ENCODE measurements at regions not wholly inside any gene's neighbourhood (a gene's known extent, or its start where the extent isn't known, plus 50 kb on each side); places are given as distances from the start of the nearest gene placed in this dataset.

DNA sequence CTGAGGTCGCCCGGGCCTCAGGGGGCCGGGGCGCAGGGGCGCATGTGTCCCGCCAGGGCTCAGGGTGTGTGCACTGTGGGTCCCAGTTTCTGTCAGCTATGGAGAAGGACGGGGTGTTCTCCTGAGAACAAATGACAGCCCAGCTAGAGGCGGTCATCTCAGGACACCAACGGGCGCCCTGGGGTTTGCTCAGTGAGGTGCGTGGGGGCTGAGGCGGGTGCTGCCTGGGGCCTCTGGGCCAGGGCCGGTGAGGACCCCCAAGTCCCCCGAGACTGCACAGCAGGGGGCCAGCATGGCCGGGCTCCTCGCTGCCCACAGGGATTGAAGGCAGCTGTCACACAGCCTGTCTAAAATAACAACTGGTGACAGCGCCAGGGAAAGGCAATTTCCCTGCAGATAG lies 808.8 kb upstream of the SOX11 start:
- Histone ChIP-seq H3K4me3 (no peak overlapping the region), H3K27me3 (replicated peaks; ENCODE audit: insufficient read depth) (no peaks in the 10 kb centered on the region), H3K36me3 (no peaks in the 10 kb centered on the region), H3K27ac (no peak overlapping the region), H3K9me3 (no peaks in the 10 kb centered on the region), H3K4me1 (ENCODE audit: control insufficient read depth in 1 of 2, low read depth in 2 of 2) (no peaks in the 10 kb centered on the region)
- TF ChIP-seq, protein P1, sequence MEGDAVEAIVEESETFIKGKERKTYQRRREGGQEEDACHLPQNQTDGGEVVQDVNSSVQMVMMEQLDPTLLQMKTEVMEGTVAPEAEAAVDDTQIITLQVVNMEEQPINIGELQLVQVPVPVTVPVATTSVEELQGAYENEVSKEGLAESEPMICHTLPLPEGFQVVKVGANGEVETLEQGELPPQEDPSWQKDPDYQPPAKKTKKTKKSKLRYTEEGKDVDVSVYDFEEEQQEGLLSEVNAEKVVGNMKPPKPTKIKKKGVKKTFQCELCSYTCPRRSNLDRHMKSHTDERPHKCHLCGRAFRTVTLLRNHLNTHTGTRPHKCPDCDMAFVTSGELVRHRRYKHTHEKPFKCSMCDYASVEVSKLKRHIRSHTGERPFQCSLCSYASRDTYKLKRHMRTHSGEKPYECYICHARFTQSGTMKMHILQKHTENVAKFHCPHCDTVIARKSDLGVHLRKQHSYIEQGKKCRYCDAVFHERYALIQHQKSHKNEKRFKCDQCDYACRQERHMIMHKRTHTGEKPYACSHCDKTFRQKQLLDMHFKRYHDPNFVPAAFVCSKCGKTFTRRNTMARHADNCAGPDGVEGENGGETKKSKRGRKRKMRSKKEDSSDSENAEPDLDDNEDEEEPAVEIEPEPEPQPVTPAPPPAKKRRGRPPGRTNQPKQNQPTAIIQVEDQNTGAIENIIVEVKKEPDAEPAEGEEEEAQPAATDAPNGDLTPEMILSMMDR (IDR thresholded peaks at IDR 0.05), result no peak
- no peak for DNase-seq (ENCODE audit: low spot score)
- ATAC-seq (ENCODE audit: insufficient number of reproducible peaks, low FRiP score, low read depth), result no peak

DNA sequence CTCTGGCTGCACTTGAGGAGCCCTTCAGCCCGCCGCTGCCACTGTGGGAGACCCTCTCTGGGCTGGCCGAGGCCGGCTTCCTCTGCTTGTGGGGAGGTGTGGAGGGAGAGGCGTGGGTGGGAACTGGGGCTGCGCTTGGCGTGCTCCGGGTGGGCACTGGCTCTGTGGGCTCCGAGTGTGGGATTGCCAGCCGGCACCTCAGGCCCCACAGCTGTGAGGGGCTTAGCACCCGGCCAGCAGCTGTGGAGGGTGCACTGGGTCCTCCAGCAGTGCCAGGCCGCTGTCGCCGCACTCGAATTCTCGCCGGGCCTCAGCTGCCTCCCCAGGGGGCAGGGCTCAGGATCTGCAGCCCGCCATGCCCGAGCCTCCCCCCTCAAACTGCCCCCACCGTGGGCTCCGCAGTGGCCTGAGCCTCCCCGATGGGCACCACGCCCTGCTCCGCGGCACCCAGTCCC lies 808.0 kb upstream of the SOX11 start:
- H3K4me1 ChIP-seq (ENCODE audit: control insufficient read depth in 1 of 2, low read depth in 2 of 2), result no peaks in the 10 kb centered on the region
- H3K36me3 ChIP-seq, result no peaks in the 10 kb centered on the region
- no peak for DNase-seq (ENCODE audit: low spot score)
- no peak for ATAC-seq (ENCODE audit: insufficient number of reproducible peaks, low FRiP score, low read depth)
- no peaks in the 10 kb centered on the region for H3K9me3 ChIP-seq
- TF ChIP-seq, protein P1 (IDR thresholded peaks at IDR 0.05), result no peak
- no peak overlapping the region for H3K4me3 ChIP-seq
- no peak overlapping the region for H3K27ac ChIP-seq
- H3K27me3 ChIP-seq (replicated peaks; ENCODE audit: insufficient read depth), result no peaks in the 10 kb centered on the region

DNA sequence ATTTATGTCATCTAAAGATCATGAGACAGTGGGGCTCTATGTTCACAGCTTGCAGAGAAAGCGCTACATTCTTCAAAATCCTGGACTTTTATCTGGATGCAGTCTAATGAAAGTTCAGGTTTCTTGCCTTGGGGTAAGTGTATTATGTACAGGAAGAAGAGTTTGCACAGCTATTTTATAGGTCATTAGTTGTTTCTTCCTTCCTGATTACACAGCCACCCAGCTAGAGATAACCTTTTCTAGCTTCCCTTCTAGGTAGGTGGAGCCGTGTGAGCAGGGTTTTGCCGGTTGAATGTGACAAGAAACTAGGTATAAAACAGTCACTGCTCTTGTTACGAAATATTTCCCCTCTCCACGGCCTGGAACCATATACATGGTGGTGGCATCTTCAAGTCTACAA lies 800.8 kb upstream of the SOX11 start:
- TF ChIP-seq, protein P1 (IDR thresholded peaks at IDR 0.05), result no peak
- H3K27ac ChIP-seq, result no peak overlapping the region
- H3K27me3 ChIP-seq (replicated peaks; ENCODE audit: insufficient read depth), result no peaks in the 10 kb centered on the region
- ATAC-seq (ENCODE audit: insufficient number of reproducible peaks, low FRiP score, low read depth) (no peak), DNase-seq (ENCODE audit: low spot score) (no peak)
- H3K4me1 ChIP-seq (ENCODE audit: control insufficient read depth in 1 of 2, low read depth in 2 of 2), result no peaks in the 10 kb centered on the region
- no peaks in the 10 kb centered on the region for H3K9me3 ChIP-seq
- H3K36me3 ChIP-seq, result no peaks in the 10 kb centered on the region
- no peak overlapping the region for H3K4me3 ChIP-seq

DNA sequence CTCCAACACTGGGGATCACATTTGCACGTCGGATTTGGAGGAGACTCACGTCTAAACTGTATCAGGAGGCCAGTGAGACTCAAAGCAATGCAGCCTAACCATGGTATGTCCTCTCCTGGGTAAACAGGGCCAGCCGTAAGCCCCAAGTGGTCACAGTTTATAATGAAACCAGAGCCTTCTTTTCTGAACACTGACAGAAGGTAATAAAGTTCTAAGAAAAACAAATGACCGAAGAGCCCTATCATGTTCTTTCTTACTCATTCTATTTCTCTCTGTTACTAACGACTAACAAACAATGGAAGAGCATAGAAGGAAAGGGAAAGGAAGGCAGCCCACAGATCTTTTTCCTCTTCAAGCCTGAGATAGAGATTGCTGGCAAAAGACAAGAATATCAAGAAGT lies 796.8 kb upstream of the SOX11 start:
- H3K27ac ChIP-seq, result no peak overlapping the region
- no peaks in the 10 kb centered on the region for H3K36me3 ChIP-seq
- no peaks in the 10 kb centered on the region for H3K4me1 ChIP-seq (ENCODE audit: control insufficient read depth in 1 of 2, low read depth in 2 of 2)
- no peak for ATAC-seq (ENCODE audit: insufficient number of reproducible peaks, low FRiP score, low read depth)
- DNase-seq (ENCODE audit: low spot score), result no peak
- TF ChIP-seq, protein P1 (IDR thresholded peaks at IDR 0.05), result no peak
- no peaks in the 10 kb centered on the region for H3K27me3 ChIP-seq (replicated peaks; ENCODE audit: insufficient read depth)
- no peaks in the 10 kb centered on the region for H3K9me3 ChIP-seq
- no peak overlapping the region for H3K4me3 ChIP-seq

DNA sequence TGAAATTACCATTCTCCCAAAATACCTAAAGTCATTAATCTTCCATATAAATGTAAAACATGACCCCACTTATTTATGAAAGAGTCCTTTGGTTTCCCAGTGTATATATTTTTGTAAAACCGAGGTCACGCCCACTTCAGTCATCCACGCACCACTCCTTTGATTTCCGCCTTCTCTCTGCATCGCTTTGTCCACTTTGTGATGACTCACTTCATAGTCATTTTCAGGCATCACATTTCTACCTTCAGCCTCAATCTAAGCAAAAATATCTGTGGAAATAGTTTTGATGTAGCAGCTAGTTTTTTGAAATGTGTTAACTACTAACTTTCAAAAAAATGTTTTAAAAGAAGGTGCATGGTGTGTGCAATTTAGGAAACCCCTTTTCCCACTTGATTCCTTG lies 793.5 kb upstream of the SOX11 start:
- ATAC-seq (ENCODE audit: insufficient number of reproducible peaks, low FRiP score, low read depth), result no peak
- Histone ChIP-seq H3K4me3 (no peak overlapping the region), H3K27me3 (replicated peaks; ENCODE audit: insufficient read depth) (no peaks in the 10 kb centered on the region), H3K4me1 (ENCODE audit: control insufficient read depth in 1 of 2, low read depth in 2 of 2) (no peaks in the 10 kb centered on the region), H3K9me3 (no peaks in the 10 kb centered on the region), H3K36me3 (no peaks in the 10 kb centered on the region), H3K27ac (no peak overlapping the region)
- TF ChIP-seq, protein P1 (IDR thresholded peaks at IDR 0.05), result no peak
- DNase-seq (ENCODE audit: low spot score), result no peak

All from thoracic aorta (tissue), 2 donors.